T47D (cell line): ENCODE measurements at regions not wholly inside any gene's neighbourhood (a gene's known extent, or its start where the extent isn't known, plus 50 kb on each side); places are given as distances from the start of the nearest gene placed in this dataset.

Experiments used
- DNase-seq, 2 experiments: peaks; one replicate each; pipeline versions ENCODE4 v3.0.0 to v3.0.0-alpha.2; 2011 to 2012; ENCODE audit warnings: low read depth in 1 of 2, low spot score in 1 of 2
- JUND ChIP-seq: IDR thresholded peaks from 2 replicates; pipeline ENCODE4 v1.6.1; 2012; ENCODE audit warnings: low read depth
- in situ Hi-C: cut with HindIII; loops from 2 replicates; pipeline ENCODE4 v1.10.0; 2016; ENCODE audit warnings: low sequenced_read_pairs, low pct_unique_long_range_greater_than_20kb

DNA sequence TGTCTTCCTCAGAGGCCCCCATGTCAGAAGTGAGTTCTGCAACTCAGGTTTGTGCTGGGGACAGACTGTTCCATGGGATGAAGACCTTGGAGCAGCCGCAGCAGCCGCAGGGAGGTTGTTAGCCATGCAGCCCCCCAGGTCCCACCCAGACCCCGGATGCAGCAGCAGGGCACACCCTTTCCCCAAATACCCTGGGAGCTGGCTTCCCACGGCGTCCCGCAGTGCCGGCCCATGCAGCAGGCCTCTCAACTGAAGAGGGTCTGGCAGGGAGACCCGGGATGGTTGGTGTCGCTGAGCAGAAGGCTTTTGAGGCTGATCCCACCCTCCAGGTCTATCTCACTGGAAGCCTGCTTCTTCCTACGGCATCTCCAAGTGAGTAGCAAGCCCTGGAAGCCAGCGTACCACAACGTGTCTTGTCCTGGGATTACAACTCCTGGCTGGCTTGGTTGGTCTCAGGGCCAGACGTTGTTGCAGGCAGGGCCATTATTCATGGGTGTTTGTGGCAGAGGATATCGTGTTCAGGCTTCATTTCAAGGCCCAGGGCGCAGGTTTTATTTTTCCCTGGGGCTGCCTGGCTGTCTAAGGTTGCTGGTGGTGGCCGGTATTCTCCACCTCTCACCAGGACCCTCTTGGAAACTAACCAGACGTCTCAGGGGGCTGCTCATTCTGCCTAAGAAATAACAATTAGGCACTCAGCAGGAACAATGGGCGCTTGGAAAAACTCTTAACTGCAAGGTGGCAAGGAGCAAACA is 223.2 kb downstream of the C16orf95 start:
- in situ Hi-C loops, result no loop called here
- no peak for TF ChIP-seq JUND
- no peak for DNase-seq

DNA sequence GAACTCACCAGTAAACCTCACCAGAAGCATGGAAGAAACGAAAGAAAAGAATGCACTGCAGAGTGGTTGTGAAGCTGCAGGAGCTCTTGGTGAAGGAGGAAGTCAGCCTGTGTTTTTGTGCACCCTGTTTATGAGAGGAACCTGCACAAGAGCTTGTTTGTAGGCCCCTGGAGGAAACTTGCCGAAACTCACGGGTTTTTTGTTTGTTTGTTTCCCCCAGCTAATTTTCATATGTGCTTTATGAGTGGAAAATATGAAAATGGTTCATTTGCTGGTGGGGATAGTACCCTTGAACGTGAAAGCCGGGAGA is 222.7 kb downstream of the C16orf95 start:
- in situ Hi-C loops, result no loop called here
- DNase-seq, result no peak
- no peak for TF ChIP-seq JUND

DNA sequence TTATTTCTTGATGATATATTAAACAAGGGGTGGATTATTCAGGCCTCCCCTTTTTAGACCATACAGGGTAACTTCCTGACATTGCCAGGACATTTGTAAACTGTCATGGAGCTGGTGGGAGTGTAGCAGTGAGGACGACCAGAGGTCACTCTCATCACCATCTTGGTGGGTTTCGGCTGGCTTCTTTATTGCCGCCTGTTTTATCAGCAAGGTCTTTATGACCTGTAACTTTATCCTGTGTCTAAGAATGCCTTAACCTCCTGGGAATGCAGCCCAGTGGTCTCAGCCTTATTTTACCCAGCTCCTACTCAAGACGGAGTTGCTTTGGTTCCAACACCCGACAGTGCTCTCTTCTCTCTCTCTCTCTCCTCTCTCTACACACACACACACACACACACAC is 221.9 kb downstream of the C16orf95 start:
- DNase-seq, result no peak
- TF ChIP-seq JUND, result no peak
- in situ Hi-C loops, result no loop called here

DNA sequence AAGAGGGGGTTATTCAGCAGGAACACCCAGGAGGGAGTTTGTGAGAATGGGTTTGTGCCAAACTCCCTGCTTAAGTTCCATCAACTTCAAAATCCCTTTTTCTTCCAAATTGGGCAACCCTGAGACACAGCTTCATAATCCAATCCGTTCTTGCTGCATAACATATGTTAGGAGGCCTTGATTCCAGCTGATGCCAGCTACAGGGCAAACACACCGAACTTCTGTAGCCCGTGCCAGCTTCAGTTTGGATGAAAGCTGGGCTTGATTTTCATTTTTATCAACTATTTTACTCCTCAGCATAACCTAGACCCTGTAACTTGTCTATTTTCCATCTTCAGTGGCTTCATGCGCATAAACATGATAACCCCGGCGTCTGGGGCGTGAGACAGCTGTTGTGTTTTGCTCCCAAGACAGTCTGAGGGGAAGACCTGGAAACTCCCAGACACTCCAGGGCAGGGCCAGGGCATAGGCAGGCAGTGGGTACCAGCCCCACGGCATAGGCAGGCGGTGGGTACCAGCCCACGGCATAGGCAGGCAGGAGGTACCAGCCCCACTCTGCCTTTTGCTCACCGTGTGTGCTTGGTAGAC is 220.4 kb downstream of the C16orf95 start:
- no peak for DNase-seq
- TF ChIP-seq JUND, result no peak
- in situ Hi-C loops, result no loop called here

DNA sequence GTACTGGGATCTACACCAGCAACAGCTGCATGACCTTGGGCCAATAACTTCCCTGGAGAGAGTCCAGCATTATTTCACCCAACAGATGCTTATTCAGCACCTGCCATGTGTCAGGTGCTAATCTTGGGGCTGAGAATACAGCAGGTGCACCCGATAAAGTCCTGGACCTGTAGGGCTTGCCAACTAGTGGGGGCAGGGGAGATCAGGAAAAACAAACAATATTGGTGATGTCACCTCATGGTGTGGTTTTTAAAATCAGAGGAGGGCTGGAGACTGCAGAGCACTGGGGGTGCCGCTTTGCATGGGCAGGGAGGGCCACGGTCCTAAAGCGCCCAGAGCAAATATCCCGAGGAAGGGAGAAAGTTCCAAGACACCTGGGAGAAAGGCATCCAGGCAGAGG is 218.8 kb downstream of the C16orf95 start:
- DNase-seq, result no peak
- in situ Hi-C loops, result no loop called here
- no peak for TF ChIP-seq JUND

DNA sequence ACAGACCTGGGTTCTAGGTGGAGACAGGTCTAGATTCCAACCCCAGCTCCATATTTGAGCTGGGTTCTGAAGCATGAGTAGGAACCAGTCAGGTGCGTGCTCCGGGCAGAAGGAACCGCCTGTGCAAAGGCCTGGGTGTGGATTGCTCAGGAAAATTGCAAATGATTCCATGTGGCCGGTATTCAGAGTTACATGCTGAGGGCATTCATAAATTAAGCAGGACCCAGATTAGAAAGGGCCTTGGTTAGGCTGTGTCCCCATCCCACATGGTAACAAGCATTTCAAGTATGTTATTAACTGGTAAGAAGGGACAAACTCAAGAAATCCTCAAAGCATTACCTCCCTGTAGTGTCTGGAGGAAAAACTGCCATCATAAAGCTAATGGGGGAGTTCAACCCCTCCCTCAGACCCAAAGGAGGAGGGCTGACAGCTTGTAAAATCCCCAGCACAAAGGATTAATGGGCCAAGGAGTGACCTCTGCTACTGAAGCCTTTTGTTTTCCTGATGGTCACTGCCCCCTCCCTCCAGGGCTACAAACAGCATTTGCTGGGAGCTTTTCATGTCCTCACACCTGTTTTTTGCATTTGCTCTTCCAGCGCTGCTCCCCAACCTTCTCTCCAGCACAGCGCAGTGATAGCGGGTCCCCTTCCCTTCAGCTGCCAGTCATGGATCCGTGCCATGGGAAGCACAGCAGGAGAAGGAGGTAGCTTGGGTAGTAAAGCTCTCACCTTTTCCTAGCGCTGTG is 218.0 kb downstream of the C16orf95 start:
- DNase-seq, result no peak
- TF ChIP-seq JUND, result no peak
- in situ Hi-C loops, result no loop called here

DNA sequence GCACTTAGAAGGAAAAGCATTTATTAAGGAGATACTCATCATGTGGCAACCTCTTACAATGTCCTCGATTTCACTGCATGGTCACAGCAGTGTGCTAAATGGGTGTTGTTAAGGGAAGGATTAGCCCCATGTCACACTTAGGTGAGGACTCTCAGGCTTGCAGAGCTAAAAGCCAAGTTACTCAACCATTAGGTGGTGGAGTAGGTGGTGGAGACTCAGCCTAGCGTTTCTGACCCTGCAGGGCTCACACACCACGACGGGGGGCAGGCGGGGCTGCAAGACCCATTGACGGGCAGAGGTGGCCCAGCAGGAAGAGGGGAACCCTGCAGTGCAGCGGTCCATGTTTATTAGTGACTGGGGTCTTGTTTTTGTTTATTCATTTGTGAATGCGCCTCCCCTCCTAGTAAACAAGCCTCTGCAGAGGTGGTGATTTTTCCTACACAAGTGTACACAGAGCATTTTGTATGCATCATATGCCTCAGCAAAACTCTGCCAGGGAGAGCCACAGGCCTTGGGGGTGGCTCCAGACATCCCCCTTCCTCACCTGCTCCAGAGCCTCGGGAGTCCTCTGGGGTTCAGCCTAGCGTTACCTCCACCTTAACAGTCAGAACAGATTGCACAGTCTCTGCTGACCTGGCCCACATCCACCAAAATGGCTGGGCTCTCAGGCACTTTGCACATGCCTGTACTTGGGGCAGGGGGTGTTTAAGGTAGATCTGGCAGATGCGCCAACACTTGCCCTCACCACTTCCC is 216.7 kb downstream of the C16orf95 start:
- no peak for TF ChIP-seq JUND
- no peak for DNase-seq
- in situ Hi-C loops, result no loop called here

DNA sequence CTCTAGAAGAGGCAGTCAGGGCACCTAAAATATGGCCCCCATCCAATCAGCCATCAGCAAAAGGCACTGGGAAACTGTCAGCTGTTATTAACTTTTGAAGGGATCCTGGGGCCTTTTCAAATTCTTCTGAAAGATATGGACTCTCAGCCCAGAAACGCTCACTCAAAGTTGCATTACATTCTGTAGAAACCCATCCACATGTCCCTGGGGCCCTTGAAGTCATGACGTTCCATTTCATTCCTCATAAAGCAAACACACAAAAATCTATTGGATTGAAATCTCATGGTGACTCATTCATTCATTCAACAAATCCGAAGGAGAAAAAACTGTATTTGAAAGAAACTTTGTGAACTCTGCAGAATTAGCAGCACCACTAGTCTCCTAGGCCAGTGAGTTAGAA is 215.3 kb downstream of the C16orf95 start:
- in situ Hi-C loops, result no loop called here
- DNase-seq, result no peak
- TF ChIP-seq JUND, result no peak

DNA sequence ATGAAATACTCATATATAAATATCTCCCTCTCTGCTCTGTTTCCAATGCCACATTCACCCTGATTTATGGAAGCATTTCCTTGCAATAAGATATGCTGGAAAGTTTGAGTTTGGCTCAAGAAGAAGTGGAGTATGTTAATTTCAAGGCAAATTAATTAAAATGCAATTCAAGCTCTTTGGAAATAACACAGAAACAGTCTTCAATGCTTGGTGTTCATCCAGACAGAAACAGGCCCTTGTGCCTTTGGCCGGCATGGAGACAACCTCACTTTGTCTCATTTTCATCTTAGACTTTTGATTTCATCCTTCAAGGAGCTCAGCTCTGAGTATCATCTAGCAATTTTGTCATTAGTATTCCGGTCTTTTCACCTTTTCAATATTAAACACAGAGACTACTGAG is 210.0 kb downstream of the C16orf95 start:
- in situ Hi-C loops, result no loop called here
- no peak for DNase-seq
- no peak for TF ChIP-seq JUND

DNA sequence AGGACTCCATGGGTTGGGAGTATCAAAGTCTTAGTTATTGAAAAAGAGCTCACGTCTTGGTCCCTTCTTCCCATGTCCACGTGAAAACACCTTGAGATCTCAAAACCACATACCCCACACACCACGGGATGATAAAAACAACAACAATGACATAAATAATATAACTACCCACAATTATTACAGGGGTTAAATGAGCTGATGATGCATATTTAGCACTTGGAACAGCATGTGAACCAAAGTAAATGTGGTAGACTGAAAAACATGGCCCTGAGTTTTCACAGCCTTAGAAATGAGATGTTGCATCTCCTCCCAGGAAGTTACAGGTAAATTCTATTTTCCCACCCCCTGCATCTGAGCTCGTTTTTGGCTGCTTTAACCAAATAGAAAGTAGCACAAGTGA is 208.9 kb downstream of the C16orf95 start:
- in situ Hi-C loops, result no loop called here
- TF ChIP-seq JUND, result no peak
- no peak for DNase-seq

DNA sequence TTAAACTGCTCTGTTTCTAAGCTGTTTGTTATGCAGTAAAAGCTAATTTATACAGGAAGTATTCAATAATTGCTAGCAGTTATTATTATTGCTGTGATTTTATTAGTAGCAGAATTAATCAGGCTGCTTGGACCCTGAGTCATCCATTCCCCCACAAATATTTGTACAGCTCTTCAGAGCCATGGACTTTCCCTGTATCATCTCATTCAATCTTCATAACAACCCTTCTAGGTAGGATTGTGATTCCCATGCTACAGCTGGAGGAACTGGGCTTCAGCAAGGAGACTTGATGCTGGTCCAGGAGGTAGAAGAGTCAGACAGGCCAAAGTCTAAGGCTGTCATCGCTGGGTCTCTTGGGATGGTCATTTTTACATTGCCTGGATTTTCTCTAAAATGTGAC is 208.3 kb downstream of the C16orf95 start:
- no peak for TF ChIP-seq JUND
- DNase-seq, result no peak
- in situ Hi-C loops, result no loop called here

DNA sequence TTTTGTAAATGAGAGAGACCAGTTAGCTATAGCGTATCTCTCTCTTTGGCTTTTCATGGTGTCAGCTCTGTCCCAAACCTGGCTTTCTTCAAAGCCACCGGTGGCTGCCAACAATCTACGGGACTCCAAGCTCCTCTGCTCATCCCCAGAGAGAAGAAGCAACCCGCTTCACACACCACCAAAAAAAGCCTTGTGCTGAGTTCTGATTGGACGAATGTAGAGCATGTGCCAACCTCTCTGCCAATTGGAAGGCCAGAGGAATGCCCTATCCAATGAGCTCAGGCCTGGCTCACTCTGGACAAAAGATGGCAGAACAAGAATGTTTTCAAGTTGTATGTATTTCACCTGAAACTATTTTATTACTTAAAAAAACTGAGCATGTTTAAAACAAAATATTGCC is 202.4 kb downstream of the C16orf95 start:
- no peak for DNase-seq
- in situ Hi-C loops, result no loop called here
- no peak for TF ChIP-seq JUND

DNA sequence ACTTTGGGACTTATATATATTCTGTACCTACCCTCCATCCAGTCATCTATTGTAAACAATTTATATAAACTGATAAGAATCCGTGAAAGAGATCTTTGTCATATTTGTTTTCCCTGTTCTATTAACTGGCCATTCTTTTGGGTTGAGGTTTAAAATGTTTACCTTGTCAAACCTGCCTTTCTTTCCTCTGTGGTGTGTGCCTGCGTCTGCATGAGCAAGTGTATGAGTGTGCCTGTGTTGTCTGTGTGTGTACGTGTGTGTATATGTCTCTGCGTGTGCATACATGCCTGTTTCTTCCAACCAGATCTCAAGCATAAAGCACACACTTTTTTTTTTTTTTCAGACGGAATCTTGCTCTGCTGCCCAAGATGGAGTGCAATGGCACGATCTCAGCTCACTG is 201.5 kb downstream of the C16orf95 start:
- DNase-seq, result no peak
- TF ChIP-seq JUND, result no peak
- in situ Hi-C loops, result no loop called here
